ENCODE measurements at regions not wholly inside any gene's neighbourhood (a gene's known extent, or its start where the extent isn't known, plus 50 kb on each side); places are given as distances from the start of the nearest gene placed in this dataset.

- Histone ChIP-seq H3K9ac (ENCODE audit: low read length) (no peak overlapping the region), H3K9me3 (ENCODE audit: low read length) (no peaks in the 10 kb centered on the region), H3K4me3 (ENCODE audit: low read length) (no peak overlapping the region), H4K20me1 (ENCODE audit: insufficient read depth) (no peaks in the 10 kb centered on the region), H3K27ac (ENCODE audit: low read length) (no peak overlapping the region), H2AFZ (ENCODE audit: low read depth, low read length) (no peak overlapping the region), H3K79me2 (replicated peaks; ENCODE audit: insufficient read depth, low read length) (no peaks in the 10 kb centered on the region), H3K36me3 (ENCODE audit: insufficient read depth, low read length) (no peaks in the 10 kb centered on the region), H3F3A (ENCODE audit: insufficient read depth, low read length, poor library complexity, severe bottlenecking) (no peaks in the 10 kb centered on the region), H3K4me2 (ENCODE audit: low read length) (no peak overlapping the region), H3K27me3 (ENCODE audit: insufficient read depth, low read depth, low read length) (no peaks in the 10 kb centered on the region), H3K9me2 (ENCODE audit: insufficient read depth, low read length) (no peaks in the 10 kb centered on the region)
- no peak for TF ChIP-seq EZH2 (IDR thresholded peaks at IDR 0.05; ENCODE audit: borderline replicate concordance, insufficient read depth, low read length, poor library complexity, severe bottlenecking)
- TF ChIP-seq POLR2AphosphoS5 (IDR thresholded peaks at IDR 0.05), result no peak
- no peak for TF ChIP-seq RAD21 (conservative IDR thresholded peaks at IDR 0.05)
- no peak for TF ChIP-seq MXI1 (conservative IDR thresholded peaks at IDR 0.05; ENCODE audit: poor library complexity, severe bottlenecking)
- TF ChIP-seq CTCF (IDR thresholded peaks at IDR 0.05; ENCODE audit: poor library complexity, severe bottlenecking), result no peak
- TF ChIP-seq REST (IDR thresholded peaks at IDR 0.05; ENCODE audit: borderline replicate concordance), result no peak
- TF ChIP-seq EP300 (conservative IDR thresholded peaks at IDR 0.05; ENCODE audit: poor library complexity, severe bottlenecking), result no peak
- no peak for TF ChIP-seq SMC3 (conservative IDR thresholded peaks at IDR 0.05; ENCODE audit: poor library complexity)
- no peak for TF ChIP-seq TAF1 (IDR thresholded peaks at IDR 0.05; ENCODE audit: low read depth)
Measured at GRCh38 chr9:89781838-89782540, 177.2 kb downstream of the GADD45G start.

GRCh38 chr9:89786655-89787054 is 181.8 kb downstream of the GADD45G start:
- no peaks in the 10 kb centered on the region for H3F3A ChIP-seq (ENCODE audit: insufficient read depth, low read length, poor library complexity, severe bottlenecking)
- H2AFZ ChIP-seq (ENCODE audit: low read depth, low read length), result no peak overlapping the region
- no peak for TF ChIP-seq POLR2AphosphoS5 (IDR thresholded peaks at IDR 0.05)
- no peak for TF ChIP-seq TAF1 (IDR thresholded peaks at IDR 0.05; ENCODE audit: low read depth)
- TF ChIP-seq RAD21 (conservative IDR thresholded peaks at IDR 0.05), result no peak
- no peak for TF ChIP-seq MXI1 (conservative IDR thresholded peaks at IDR 0.05; ENCODE audit: poor library complexity, severe bottlenecking)
- TF ChIP-seq EZH2 (IDR thresholded peaks at IDR 0.05; ENCODE audit: borderline replicate concordance, insufficient read depth, low read length, poor library complexity, severe bottlenecking), result no peak
- no peak for TF ChIP-seq EP300 (conservative IDR thresholded peaks at IDR 0.05; ENCODE audit: poor library complexity, severe bottlenecking)
- no peak for TF ChIP-seq SMC3 (conservative IDR thresholded peaks at IDR 0.05; ENCODE audit: poor library complexity)
- no peak for TF ChIP-seq CTCF (IDR thresholded peaks at IDR 0.05; ENCODE audit: poor library complexity, severe bottlenecking)
- no peak for TF ChIP-seq REST (IDR thresholded peaks at IDR 0.05; ENCODE audit: borderline replicate concordance)
- no peak overlapping the region for H3K9ac ChIP-seq (ENCODE audit: low read length)
- no peak overlapping the region for H3K27ac ChIP-seq (ENCODE audit: low read length)
- H3K36me3 ChIP-seq (ENCODE audit: insufficient read depth, low read length), result no peaks in the 10 kb centered on the region
- H4K20me1 ChIP-seq (ENCODE audit: insufficient read depth), result no peaks in the 10 kb centered on the region
- H3K9me2 ChIP-seq (ENCODE audit: insufficient read depth, low read length), result no peaks in the 10 kb centered on the region
- no peaks in the 10 kb centered on the region for H3K27me3 ChIP-seq (ENCODE audit: insufficient read depth, low read depth, low read length)
- H3K4me3 ChIP-seq (ENCODE audit: low read length), result no peak overlapping the region
- no peak overlapping the region for H3K4me2 ChIP-seq (ENCODE audit: low read length)
- no peaks in the 10 kb centered on the region for H3K9me3 ChIP-seq (ENCODE audit: low read length)
- H3K79me2 ChIP-seq (replicated peaks; ENCODE audit: insufficient read depth, low read length), result no peaks in the 10 kb centered on the region
